HG03378 (cell line): ENCODE measurements at regions not wholly inside any gene's neighbourhood (a gene's known extent, or its start where the extent isn't known, plus 50 kb on each side); places are given as distances from the start of the nearest gene placed in this dataset.
"Not testable (repeated sequence)": the region's sequence is repeated elsewhere in the genome, so short reads cannot be mapped to it uniquely, and the experiment has no call there.

Experiments used
- ATAC-seq: cut with Tn5 transposase; IDR thresholded peaks from one replicate; pipeline ENCODE4 v1.9.1; 2021; ENCODE audit warnings: mild to moderate bottlenecking, moderate library complexity; ENCODE audit not compliant: unreplicated experiment

- no peak for ATAC-seq
Observed at GRCh38 chr6:27178860-27179259, 68.6 kb upstream of the PRSS16 start.

DNA sequence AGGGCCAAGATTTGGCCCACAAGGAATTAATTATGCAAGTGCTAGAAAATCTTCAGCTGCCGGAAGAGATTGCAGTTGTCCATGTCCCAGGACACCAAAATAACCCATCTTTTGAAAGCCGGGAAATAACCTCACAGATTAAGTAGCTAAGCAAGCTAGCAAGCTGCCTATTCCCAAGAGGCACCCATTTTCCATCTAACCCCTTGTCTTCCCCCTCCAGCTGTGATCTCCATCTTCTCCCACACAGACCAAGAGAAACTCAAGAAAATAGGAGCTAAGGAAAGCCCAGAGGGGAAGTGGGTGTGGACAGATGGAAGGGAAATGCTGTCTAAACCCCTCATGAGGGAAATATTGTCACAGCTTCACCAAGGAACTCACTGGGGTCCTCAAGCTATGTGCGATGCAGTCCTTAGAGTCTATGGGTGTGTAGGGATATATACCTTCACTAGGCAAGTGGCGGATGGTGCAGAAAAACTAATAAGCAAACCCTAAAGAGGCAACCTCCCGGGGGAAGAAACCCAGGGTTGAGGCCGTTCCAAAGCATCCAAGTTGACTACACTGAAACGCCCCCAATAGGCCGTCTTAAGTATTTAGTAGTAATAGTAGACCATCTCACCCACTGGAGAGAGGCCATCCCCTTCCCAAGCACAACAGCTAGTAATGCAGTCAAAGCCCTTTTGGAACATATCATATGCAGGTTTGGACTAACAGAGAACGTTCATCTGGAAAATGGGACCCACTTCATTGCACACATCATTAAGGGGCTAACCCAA is 64.3 kb upstream of the PRSS16 start:
- no peak for ATAC-seq

DNA sequence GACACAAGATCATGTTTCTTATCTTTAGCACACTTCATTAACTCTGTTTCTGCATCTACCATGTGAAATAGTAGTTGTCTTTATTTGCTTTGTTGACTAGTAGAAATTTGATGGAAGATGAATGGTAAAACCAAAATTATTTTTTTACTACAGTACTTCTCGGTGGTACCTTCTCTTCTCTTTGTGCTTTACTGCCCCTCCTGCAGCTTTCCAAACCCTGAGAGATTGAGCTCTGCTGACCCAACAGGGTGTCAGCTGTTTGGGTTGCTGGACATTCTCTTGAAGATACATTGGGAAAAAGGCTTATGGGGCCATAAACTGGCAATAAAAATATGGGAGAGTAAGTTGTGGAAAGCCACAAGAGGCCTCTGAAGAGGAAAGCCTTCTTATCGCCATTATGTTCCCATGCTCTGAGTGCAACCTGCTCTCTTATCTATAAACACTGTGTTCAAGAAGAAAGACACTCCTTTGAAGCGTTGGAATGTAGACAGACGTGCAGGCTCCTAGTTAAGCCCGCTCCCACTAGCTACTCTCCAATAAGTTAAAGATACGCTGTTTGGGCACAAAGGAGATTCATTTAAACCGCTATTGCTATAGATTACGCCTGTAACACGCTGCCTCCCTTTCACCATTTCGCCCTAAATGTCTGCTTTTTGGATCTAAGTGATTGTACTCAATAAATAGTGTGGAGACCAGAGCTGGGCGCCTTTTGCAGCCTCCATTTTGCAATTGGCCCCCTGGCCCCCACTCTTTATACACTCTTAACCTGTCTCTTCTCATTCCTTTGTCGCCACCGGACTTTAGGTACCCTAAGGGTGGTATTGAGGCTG is 60.1 kb upstream of the PRSS16 start:
- no peak for ATAC-seq

DNA sequence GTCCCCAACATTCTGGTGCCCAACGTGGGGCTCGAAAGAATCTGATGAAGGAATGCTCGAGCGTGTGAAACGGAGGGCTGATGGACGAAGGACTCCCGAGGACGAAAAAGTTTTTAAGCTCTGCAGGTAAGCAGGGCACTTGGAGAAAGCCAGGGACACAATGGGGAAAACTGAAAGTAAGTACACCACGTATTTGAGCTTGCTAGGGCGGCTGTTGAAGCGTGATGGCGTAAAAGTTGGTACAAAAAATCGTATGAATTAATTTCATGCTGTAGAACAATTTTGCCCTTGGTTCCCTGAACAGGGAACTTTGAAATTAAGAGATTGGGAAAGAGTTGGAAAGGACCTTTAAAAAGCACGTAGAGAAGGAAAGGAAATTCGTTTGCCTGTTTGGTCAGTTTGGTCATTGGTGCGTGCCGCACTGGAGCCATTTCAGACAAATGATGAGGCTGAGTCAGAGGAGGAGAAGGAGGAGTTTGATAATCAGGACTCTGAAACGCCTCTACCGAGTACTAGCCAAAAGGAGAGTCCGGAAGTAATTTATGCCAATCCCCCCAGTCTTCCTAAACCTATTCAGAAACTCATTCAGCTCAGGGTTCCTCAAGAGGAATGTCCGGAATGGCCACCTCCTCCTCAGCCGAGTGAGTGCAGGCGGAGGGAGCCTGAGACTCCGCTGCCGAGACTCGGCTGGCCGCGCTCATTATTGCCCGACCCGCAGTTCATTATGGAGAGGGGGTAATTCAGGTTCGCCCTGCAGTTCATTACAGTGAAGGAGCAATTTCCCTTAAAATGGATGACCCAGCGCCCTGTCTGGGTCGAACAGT is 59.2 kb upstream of the PRSS16 start:
- peak; percentile 63 for ATAC-seq

- ATAC-seq, result peak; percentile 75
Observed at GRCh38 chr6:27188885-27189418, 58.5 kb upstream of the PRSS16 start.

GRCh38 chr6:27190126-27190525 is 57.4 kb upstream of the PRSS16 start:
- no peak for ATAC-seq

GRCh38 chr6:27194453-27194852 is 53.0 kb upstream of the PRSS16 start:
- ATAC-seq, result not testable (repeated sequence)

GRCh38 chr6:27195547-27195946 is 52.0 kb upstream of the PRSS16 start:
- ATAC-seq, result not testable (repeated sequence)
